PC-3 (cell line): ENCODE measurements at regions not wholly inside any gene's neighbourhood (a gene's known extent, or its start where the extent isn't known, plus 50 kb on each side); places are given as distances from the start of the nearest gene placed in this dataset.

Experiments used
- CTCF ChIP-seq: fragments of 300-600 bp; sonication (generic); conservative IDR thresholded peaks from 2 replicates; pipeline ENCODE4 v1.5.1; 2017; ENCODE audit warnings: antibody characterized with exemption, low read depth, mild to moderate bottlenecking, low read length
- EZH2 ChIP-seq: fragments of 300-600 bp; sonication (generic); IDR thresholded peaks from one replicate; pipeline ENCODE4 v1.6.1; 2017; ENCODE audit warnings: antibody characterized with exemption, mild to moderate bottlenecking, low read length; ENCODE audit not compliant: unreplicated experiment
- EZH2phosphoT487 ChIP-seq: fragments of 300-600 bp; sonication (generic); IDR thresholded peaks from 2 replicates; pipeline ENCODE4 v1.6.1; 2018; ENCODE audit warnings: mild to moderate bottlenecking, antibody characterized with exemption, low read length, borderline replicate concordance

GRCh38 chr15:95267481-95267880 is 1036.1 kb downstream of the MCTP2 start:
- TF ChIP-seq EZH2phosphoT487 (no peak), EZH2 (no peak), CTCF (no peak)
